ENCODE measurements at regions not wholly inside any gene's neighbourhood (a gene's known extent, or its start where the extent isn't known, plus 50 kb on each side); places are given as distances from the start of the nearest gene placed in this dataset.
A peak's percentile ranks its signal among the peaks of the same experiment; 100 is the strongest.

- no peak for TF ChIP-seq CTCF (IDR thresholded peaks at IDR 0.05)
- H3K27ac Mint-ChIP-seq (ENCODE audit: unreplicated experiment) = no peak overlapping the region
- H3K36me3 Mint-ChIP-seq (ENCODE audit: unreplicated experiment) = no peaks in the 10 kb centered on the region
- H3K4me1 Mint-ChIP-seq (ENCODE audit: unreplicated experiment) = peaks cover 11% of the 10 kb centered on the region
- H3K27me3 Mint-ChIP-seq (ENCODE audit: unreplicated experiment) = no peaks in the 10 kb centered on the region
- H3K4me3 Mint-ChIP-seq (ENCODE audit: unreplicated experiment) = no peak overlapping the region
- no peaks in the 10 kb centered on the region for H3K9me3 Mint-ChIP-seq (ENCODE audit: unreplicated experiment)
- DNase-seq (ENCODE audit: extremely low spot score, unreplicated experiment) = no peak
Observed at GRCh38 chr1:234710381-234710780, 100.4 kb upstream of the IRF2BP2 start.

GRCh38 chr1:234709473-234710228, 99.7 kb upstream of the IRF2BP2 start:
- Mint-ChIP-seq H3K4me3 (ENCODE audit: unreplicated experiment) (no peak overlapping the region), H3K36me3 (ENCODE audit: unreplicated experiment) (no peaks in the 10 kb centered on the region), H3K27me3 (ENCODE audit: unreplicated experiment) (no peaks in the 10 kb centered on the region), H3K4me1 (ENCODE audit: unreplicated experiment) (peaks cover 11% of the 10 kb centered on the region), H3K9me3 (ENCODE audit: unreplicated experiment) (no peaks in the 10 kb centered on the region), H3K27ac (ENCODE audit: unreplicated experiment) (no peak overlapping the region)
- TF ChIP-seq CTCF (IDR thresholded peaks at IDR 0.05) = no peak
- DNase-seq (ENCODE audit: extremely low spot score, unreplicated experiment) = peak; percentile 80

GRCh38 chr1:234708700-234709395, 98.9 kb upstream of the IRF2BP2 start:
- no peak for TF ChIP-seq CTCF (IDR thresholded peaks at IDR 0.05)
- Mint-ChIP-seq H3K4me3 (ENCODE audit: unreplicated experiment) (no peak overlapping the region), H3K27ac (ENCODE audit: unreplicated experiment) (no peak overlapping the region), H3K9me3 (ENCODE audit: unreplicated experiment) (no peaks in the 10 kb centered on the region), H3K4me1 (ENCODE audit: unreplicated experiment) (peaks cover 11% of the 10 kb centered on the region), H3K36me3 (ENCODE audit: unreplicated experiment) (no peaks in the 10 kb centered on the region), H3K27me3 (ENCODE audit: unreplicated experiment) (no peaks in the 10 kb centered on the region)
- peak; percentile 36 for DNase-seq (ENCODE audit: extremely low spot score, unreplicated experiment)

- Mint-ChIP-seq H3K36me3 (ENCODE audit: unreplicated experiment) (no peaks in the 10 kb centered on the region), H3K27ac (ENCODE audit: unreplicated experiment) (no peak overlapping the region), H3K4me1 (ENCODE audit: unreplicated experiment) (peaks cover 11% of the 10 kb centered on the region), H3K27me3 (ENCODE audit: unreplicated experiment) (no peaks in the 10 kb centered on the region), H3K9me3 (ENCODE audit: unreplicated experiment) (no peaks in the 10 kb centered on the region), H3K4me3 (ENCODE audit: unreplicated experiment) (no peak overlapping the region)
- DNase-seq (ENCODE audit: extremely low spot score, unreplicated experiment) = no peak
- TF ChIP-seq CTCF (IDR thresholded peaks at IDR 0.05) = no peak
Observed at GRCh38 chr1:234707641-234708040, 97.7 kb upstream of the IRF2BP2 start.

- no peak overlapping the region for H3K27ac Mint-ChIP-seq (ENCODE audit: unreplicated experiment)
- H3K36me3 Mint-ChIP-seq (ENCODE audit: unreplicated experiment) = no peaks in the 10 kb centered on the region
- no peak for TF ChIP-seq CTCF (IDR thresholded peaks at IDR 0.05)
- H3K4me3 Mint-ChIP-seq (ENCODE audit: unreplicated experiment) = no peak overlapping the region
- no peak for DNase-seq (ENCODE audit: extremely low spot score, unreplicated experiment)
- H3K9me3 Mint-ChIP-seq (ENCODE audit: unreplicated experiment) = no peaks in the 10 kb centered on the region
- peaks cover 11% of the 10 kb centered on the region for H3K4me1 Mint-ChIP-seq (ENCODE audit: unreplicated experiment)
- no peaks in the 10 kb centered on the region for H3K27me3 Mint-ChIP-seq (ENCODE audit: unreplicated experiment)
Observed at GRCh38 chr1:234706931-234707330, 97.0 kb upstream of the IRF2BP2 start.

All from osteocyte (in vitro differentiated cells).